ENCODE measurements at regions not wholly inside any gene's neighbourhood (a gene's known extent, or its start where the extent isn't known, plus 50 kb on each side); places are given as distances from the start of the nearest gene placed in this dataset.

DNA sequence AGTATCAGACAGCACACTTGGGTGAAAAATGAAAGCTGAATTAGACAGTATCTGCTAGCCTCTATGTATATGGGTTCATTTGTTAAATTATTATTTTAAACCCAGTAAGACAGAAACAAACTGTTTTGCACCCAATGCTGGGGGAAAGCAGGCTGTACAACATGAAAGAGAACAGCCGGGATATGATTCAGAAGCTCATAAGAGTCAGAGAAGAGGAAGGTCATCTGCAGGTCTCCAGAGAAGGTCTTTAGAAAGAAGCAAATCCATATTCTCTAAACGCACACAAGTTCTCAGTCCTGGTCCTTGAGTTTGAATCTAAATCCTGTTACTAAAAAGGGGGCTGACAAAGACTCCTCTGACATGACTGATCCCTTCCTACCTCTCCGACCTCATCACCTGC is 155.1 kb downstream of the SIPA1L2 start:
- Histone ChIP-seq H3K4me3 (ENCODE audit: control insufficient read depth in 2 of 3, extremely low read depth in 1 of 3, insufficient read depth in 2 of 3, low read depth in 1 of 3, low read length in 3 of 3) (no peak overlapping the region), H3K36me3 (ENCODE audit: control insufficient read depth in 2 of 2, extremely low read depth in 1 of 2, insufficient read depth in 2 of 2, low read length in 2 of 2) (no peaks in the 10 kb centered on the region), H3K9me3 (ENCODE audit: control insufficient read depth, low read depth, low read length) (no peaks in the 10 kb centered on the region), H3K79me2 (ENCODE audit: control insufficient read depth, insufficient read depth, low read length) (no peaks in the 10 kb centered on the region), H3K27me3 (ENCODE audit: control insufficient read depth, extremely low read depth, insufficient read depth, low read length) (no peaks in the 10 kb centered on the region), H3K4me2 (ENCODE audit: control insufficient read depth, extremely low read depth, insufficient read depth, low read depth, low read length) (no peak overlapping the region), H3K27ac (ENCODE audit: control insufficient read depth, insufficient read depth, low read length) (no peak overlapping the region), H3K9ac (ENCODE audit: control insufficient read depth, extremely low read depth, insufficient read depth, low read length) (no peak overlapping the region), H2AFZ (ENCODE audit: control insufficient read depth, low read length) (no peak overlapping the region), H4K20me1 (ENCODE audit: control insufficient read depth, extremely low read depth, insufficient read depth, low read length) (no peaks in the 10 kb centered on the region), H3K4me1 (ENCODE audit: control insufficient read depth, extremely low read depth, insufficient read depth, low read length) (peaks cover 3% of the 10 kb centered on the region), H3K9me1 (ENCODE audit: control insufficient read depth, extremely low read depth, insufficient read depth, low read length) (no peaks in the 10 kb centered on the region)
- dilution Hi-C loops (cut with MboI; ENCODE audit: extremely low pct_ligation_motif_present, low sequenced_read_pairs) = no loop called here
- TF ChIP-seq EZH2 (IDR thresholded peaks at IDR 0.05; ENCODE audit: low read length) = no peak
- TF ChIP-seq, protein P1, sequence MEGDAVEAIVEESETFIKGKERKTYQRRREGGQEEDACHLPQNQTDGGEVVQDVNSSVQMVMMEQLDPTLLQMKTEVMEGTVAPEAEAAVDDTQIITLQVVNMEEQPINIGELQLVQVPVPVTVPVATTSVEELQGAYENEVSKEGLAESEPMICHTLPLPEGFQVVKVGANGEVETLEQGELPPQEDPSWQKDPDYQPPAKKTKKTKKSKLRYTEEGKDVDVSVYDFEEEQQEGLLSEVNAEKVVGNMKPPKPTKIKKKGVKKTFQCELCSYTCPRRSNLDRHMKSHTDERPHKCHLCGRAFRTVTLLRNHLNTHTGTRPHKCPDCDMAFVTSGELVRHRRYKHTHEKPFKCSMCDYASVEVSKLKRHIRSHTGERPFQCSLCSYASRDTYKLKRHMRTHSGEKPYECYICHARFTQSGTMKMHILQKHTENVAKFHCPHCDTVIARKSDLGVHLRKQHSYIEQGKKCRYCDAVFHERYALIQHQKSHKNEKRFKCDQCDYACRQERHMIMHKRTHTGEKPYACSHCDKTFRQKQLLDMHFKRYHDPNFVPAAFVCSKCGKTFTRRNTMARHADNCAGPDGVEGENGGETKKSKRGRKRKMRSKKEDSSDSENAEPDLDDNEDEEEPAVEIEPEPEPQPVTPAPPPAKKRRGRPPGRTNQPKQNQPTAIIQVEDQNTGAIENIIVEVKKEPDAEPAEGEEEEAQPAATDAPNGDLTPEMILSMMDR (optimal IDR thresholded peaks at IDR 0.05 in 1 of 3, IDR thresholded peaks at IDR 0.05 in 1 of 3, conservative IDR thresholded peaks at IDR 0.05 in 1 of 3; ENCODE audit: extremely low read depth in 1 of 3, insufficient read depth in 2 of 3, low read length in 3 of 3) = no peak
- FAIRE-seq = no peak
- no peak for DNase-seq (ENCODE audit: low read depth, low spot score)

DNA sequence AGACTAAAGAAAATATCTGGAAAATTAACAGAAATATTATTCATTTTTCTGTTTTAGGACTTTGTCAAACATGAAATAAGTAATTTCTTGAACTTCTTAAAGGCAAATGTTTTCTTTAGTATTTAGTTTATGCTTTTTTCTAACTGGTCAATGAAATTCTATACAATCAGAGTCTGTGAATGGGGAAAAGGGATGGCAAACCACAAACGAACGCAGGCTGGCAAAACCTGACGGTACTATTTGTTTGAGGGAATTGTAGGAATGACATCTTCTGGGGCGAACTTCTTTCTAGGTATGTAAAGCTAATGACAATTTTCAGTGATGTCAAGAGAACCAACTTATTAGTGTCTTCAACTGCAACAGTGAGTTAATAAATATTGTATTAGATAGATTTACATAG is 156.0 kb downstream of the SIPA1L2 start:
- H4K20me1 ChIP-seq (ENCODE audit: control insufficient read depth, extremely low read depth, insufficient read depth, low read length) = no peaks in the 10 kb centered on the region
- DNase-seq (ENCODE audit: low read depth, low spot score) (no peak), FAIRE-seq (no peak)
- H3K9ac ChIP-seq (ENCODE audit: control insufficient read depth, extremely low read depth, insufficient read depth, low read length) = no peak overlapping the region
- H3K27ac ChIP-seq (ENCODE audit: control insufficient read depth, insufficient read depth, low read length) = no peak overlapping the region
- dilution Hi-C loops (cut with MboI; ENCODE audit: extremely low pct_ligation_motif_present, low sequenced_read_pairs) = no loop called here
- H3K4me3 ChIP-seq (ENCODE audit: control insufficient read depth in 2 of 3, extremely low read depth in 1 of 3, insufficient read depth in 2 of 3, low read depth in 1 of 3, low read length in 3 of 3) = no peak overlapping the region
- TF ChIP-seq EZH2 (IDR thresholded peaks at IDR 0.05; ENCODE audit: low read length) = no peak
- TF ChIP-seq, protein P1 (optimal IDR thresholded peaks at IDR 0.05 in 1 of 3, IDR thresholded peaks at IDR 0.05 in 1 of 3, conservative IDR thresholded peaks at IDR 0.05 in 1 of 3; ENCODE audit: extremely low read depth in 1 of 3, insufficient read depth in 2 of 3, low read length in 3 of 3) = no peak
- H3K9me1 ChIP-seq (ENCODE audit: control insufficient read depth, extremely low read depth, insufficient read depth, low read length) = no peaks in the 10 kb centered on the region
- H3K4me1 ChIP-seq (ENCODE audit: control insufficient read depth, extremely low read depth, insufficient read depth, low read length) = peaks cover 3% of the 10 kb centered on the region
- H3K4me2 ChIP-seq (ENCODE audit: control insufficient read depth, extremely low read depth, insufficient read depth, low read depth, low read length) = no peak overlapping the region
- H3K27me3 ChIP-seq (ENCODE audit: control insufficient read depth, extremely low read depth, insufficient read depth, low read length) = no peaks in the 10 kb centered on the region
- H3K36me3 ChIP-seq (ENCODE audit: control insufficient read depth in 2 of 2, extremely low read depth in 1 of 2, insufficient read depth in 2 of 2, low read length in 2 of 2) = no peaks in the 10 kb centered on the region
- H2AFZ ChIP-seq (ENCODE audit: control insufficient read depth, low read length) = no peak overlapping the region
- no peaks in the 10 kb centered on the region for H3K9me3 ChIP-seq (ENCODE audit: control insufficient read depth, low read depth, low read length)
- no peaks in the 10 kb centered on the region for H3K79me2 ChIP-seq (ENCODE audit: control insufficient read depth, insufficient read depth, low read length)

Measured in keratinocyte (primary cell).